Endothelial cell of umbilical vein (primary cell): ENCODE measurements at regions not wholly inside any gene's neighbourhood (a gene's known extent, or its start where the extent isn't known, plus 50 kb on each side); places are given as distances from the start of the nearest gene placed in this dataset.

Source experiments
- BruUV-seq: library from RNA; stranded (reverse); fragments of 400-500 nt; replicated peaks from 2 replicates; lab custom pipeline; 2021; lab: Mats Ljungman, UMichigan
- CTCF ChIA-PET: fragments of 300-600, 350-600 bp; sonication (Branson Sonifier 250); formaldehyde crosslinking; loops from one replicate; lab custom pipeline; 2021; ENCODE audit warnings: antibody characterized with exemption, inconsistent platforms; lab: Charles Lee
- POLR2A ChIA-PET: fragments of 300-600, 350-600 bp; sonication (Branson Sonifier 250); formaldehyde crosslinking; loops from one replicate; lab custom pipeline; 2021; ENCODE audit warnings: antibody characterized with exemption, inconsistent platforms; lab: Charles Lee
- DNase-seq: peaks from one replicate; pipeline ENCODE4 v3.0.0-alpha.2; 2011; ENCODE audit warnings: low read depth, low spot score
- FAIRE-seq: peaks from 2 replicates; lab custom pipeline; 2011; peaks lifted over from hg19 to GRCh38; lab: Jason Lieb, UNC
- H2AFZ ChIP-seq: 2 replicates; pipeline ENCODE4 v1.6.0; 2012; ENCODE audit warnings: low read depth, low read length, control low read depth, inconsistent platforms
- H3K27ac ChIP-seq: 2 replicates; pipeline ENCODE4 v1.5.1; 2011; ENCODE audit warnings: low read depth, mild to moderate bottlenecking, control low read depth, low read length, moderate library complexity; ENCODE audit not compliant: insufficient read depth
- H3K27me3 ChIP-seq, 2 experiments: 2 replicates each; pipeline versions ENCODE4 v1.6.0 to v1.6.1; 2011; ENCODE audit warnings: low read length in 2 of 2, mixed read lengths in 1 of 2; ENCODE audit not compliant: control insufficient read depth in 2 of 2, insufficient read depth in 2 of 2
- H3K36me3 ChIP-seq, 2 experiments: 2 replicates in 1 of 2; 3 replicates in 1 of 2; pipeline ENCODE4 v1.5.1; 2011; ENCODE audit warnings: low read length in 2 of 2, mild to moderate bottlenecking in 1 of 2, moderate library complexity in 1 of 2; ENCODE audit not compliant: control insufficient read depth in 2 of 2, insufficient read depth in 2 of 2; ENCODE audit errors: extremely low read depth in 1 of 2
- H3K4me1 ChIP-seq: 3 replicates; pipeline ENCODE4 v1.5.1; 2011; ENCODE audit warnings: mild to moderate bottlenecking, low read length; ENCODE audit not compliant: control insufficient read depth, insufficient read depth; ENCODE audit errors: extremely low read depth
- H3K4me2 ChIP-seq: 2 replicates; pipeline ENCODE4 v1.6.1; 2011; ENCODE audit warnings: low read length, control low read depth, mixed read lengths; ENCODE audit not compliant: insufficient read depth
- H3K4me3 ChIP-seq, 3 experiments: fragments of 200-600 bp in 1 of 3; sonication (generic), shearing (Covaris generic) in 1 of 3; replicated peaks in 1 of 3; 2 replicates each; pipeline ENCODE4 v1.5.1; 2011 to 2016; ENCODE audit warnings: control low read depth in 3 of 3, low read length in 3 of 3, mild to moderate bottlenecking in 2 of 3, inconsistent platforms in 1 of 3, low read depth in 1 of 3, moderate library complexity in 1 of 3; ENCODE audit not compliant: insufficient read depth in 1 of 3
- H3K79me2 ChIP-seq: 2 replicates; pipeline ENCODE4 v1.6.0; 2012; ENCODE audit warnings: low read length, inconsistent platforms; ENCODE audit not compliant: control insufficient read depth, insufficient read depth
- H3K9ac ChIP-seq: replicated peaks from 2 replicates; pipeline ENCODE3; 2011; ENCODE audit warnings: low read length, control low read depth; ENCODE audit not compliant: insufficient read depth; ENCODE audit errors: extremely low read depth
- H3K9me1 ChIP-seq: replicated peaks from 3 replicates; pipeline ENCODE4 v1.6.0; 2011; ENCODE audit warnings: mild to moderate bottlenecking, low read length; ENCODE audit not compliant: control insufficient read depth, insufficient read depth; ENCODE audit errors: extremely low read depth
- H3K9me3 ChIP-seq: replicated peaks from 2 replicates; pipeline ENCODE4 v1.5.1; 2012; ENCODE audit warnings: low read length, inconsistent platforms; ENCODE audit not compliant: control insufficient read depth, insufficient read depth
- H4K20me1 ChIP-seq: replicated peaks from 2 replicates; pipeline ENCODE3; 2011; ENCODE audit warnings: mild to moderate bottlenecking, low read length; ENCODE audit not compliant: control insufficient read depth, insufficient read depth; ENCODE audit errors: extremely low read depth
- CTCF ChIP-seq, 2 donors: IDR thresholded peaks; 1 replicate in 1 of 2; 2 replicates in 1 of 2; pipeline ENCODE4 v1.5.1; 2011; ENCODE audit warnings: low read length in 2 of 2, mild to moderate bottlenecking in 2 of 2, moderate library complexity in 2 of 2, control low read depth in 1 of 2, inconsistent platforms in 1 of 2, low read depth in 1 of 2; ENCODE audit not compliant: insufficient read depth in 1 of 2; ENCODE audit errors: extremely low read depth in 1 of 2
- EZH2 ChIP-seq: IDR thresholded peaks from 2 replicates; pipeline ENCODE4 v1.6.1; 2012; ENCODE audit warnings: borderline replicate concordance, low read depth, mild to moderate bottlenecking, moderate library complexity, low read length, inconsistent platforms; ENCODE audit not compliant: severe bottlenecking
- FOS ChIP-seq: IDR thresholded peaks from 2 replicates; pipeline ENCODE4 v1.6.1; 2011; ENCODE audit warnings: mild to moderate bottlenecking, low read length, moderate library complexity, borderline replicate concordance; ENCODE audit not compliant: insufficient read depth
- JUN ChIP-seq: IDR thresholded peaks from 2 replicates; pipeline ENCODE4 v1.6.1; 2011; ENCODE audit warnings: borderline replicate concordance, low read depth; ENCODE audit not compliant: insufficient read length, insufficient read depth
- MAX ChIP-seq: IDR thresholded peaks from 2 replicates; pipeline ENCODE4 v1.6.1; 2011; ENCODE audit not compliant: insufficient read depth, insufficient read length
- MYC ChIP-seq: IDR thresholded peaks from one replicate; pipeline ENCODE4 v1.6.1; 2011; ENCODE audit warnings: mild to moderate bottlenecking, low read depth, low read length
- POLR2AphosphoS5 ChIP-seq: IDR thresholded peaks from 2 replicates; pipeline ENCODE4 v1.6.1; 2012; ENCODE audit warnings: low read depth, mild to moderate bottlenecking, control low read depth, low read length, moderate library complexity; ENCODE audit not compliant: insufficient read depth
- dilution Hi-C: fragments of 300-500 bp; cut with MboI; formaldehyde crosslinking; loops from one replicate; pipeline ENCODE4 v1.15.0; 2019; ENCODE audit warnings: low sequenced_read_pairs; ENCODE audit not compliant: extremely low pct_ligation_motif_present
- intact Hi-C: fragments of 100-400 bp; cut with micrococcal nuclease; formaldehyde crosslinking; loops from one replicate; pipeline ENCODE4 v1.10.0; 2022

DNA sequence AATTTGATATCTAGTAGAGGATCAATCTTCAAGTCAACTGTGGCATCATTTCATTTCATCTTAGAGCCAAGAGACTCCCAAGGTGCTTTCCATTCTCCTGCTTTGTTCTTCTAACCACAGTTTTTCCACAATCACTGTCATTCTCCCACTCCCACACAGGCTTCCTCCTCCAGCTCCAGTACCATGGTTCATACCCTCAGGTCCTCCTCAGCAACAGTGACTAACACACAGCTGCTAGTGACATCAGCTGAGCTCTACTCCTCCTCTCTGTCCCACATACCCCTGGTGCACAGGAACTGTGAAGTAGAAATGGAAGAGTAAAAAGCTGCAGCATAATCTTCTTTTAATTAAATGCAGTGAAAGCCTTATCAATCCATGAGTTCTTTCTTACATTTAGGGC lies 200.2 kb upstream of the DPH6 start:
- H3K27ac ChIP-seq: no peak overlapping the region
- H3K9me1 ChIP-seq: no peaks in the 10 kb centered on the region
- ChIA-PET CTCF (no interaction called here), POLR2A (interaction anchor here (0.6 kb wide), 1 partner anchor 351 kb away, joined by 3 read pairs; no protein-coding TSS in a partner anchor)
- no peak overlapping the region for H3K9ac ChIP-seq
- no peaks in the 10 kb centered on the region for H3K4me1 ChIP-seq
- no peak overlapping the region for H2AFZ ChIP-seq
- dilution Hi-C loops (no loop called here), intact Hi-C loops (no loop called here)
- H3K36me3 ChIP-seq: no peaks in the 10 kb centered on the region
- H3K4me3 ChIP-seq: no peak overlapping the region
- no TSS peak for BruUV-seq
- H3K79me2 ChIP-seq: no peaks in the 10 kb centered on the region
- no peak for FAIRE-seq
- no peak for DNase-seq
- TF ChIP-seq POLR2AphosphoS5 (no peak), MAX (no peak), MYC (no peak), CTCF (IDR thresholded peaks at IDR 0.05; ENCODE audit: extremely low read depth in 1 of 2, insufficient read depth in 1 of 2, low read depth in 1 of 2, low read length in 2 of 2) (no peak), JUN (no peak), EZH2 (no peak), FOS (no peak)
- H3K4me2 ChIP-seq: no peak overlapping the region
- no peaks in the 10 kb centered on the region for H3K9me3 ChIP-seq
- no peaks in the 10 kb centered on the region for H3K27me3 ChIP-seq
- no peaks in the 10 kb centered on the region for H4K20me1 ChIP-seq
